T1000 (cell line): ENCODE measurements at regions not wholly inside any gene's neighbourhood (a gene's known extent, or its start where the extent isn't known, plus 50 kb on each side); places are given as distances from the start of the nearest gene placed in this dataset.

Experiments
- DNase-seq: peaks from one replicate; lab custom pipeline; 2025; ENCODE audit warnings: mixed read lengths; lab: John Stamatoyannopoulos, UW

DNA sequence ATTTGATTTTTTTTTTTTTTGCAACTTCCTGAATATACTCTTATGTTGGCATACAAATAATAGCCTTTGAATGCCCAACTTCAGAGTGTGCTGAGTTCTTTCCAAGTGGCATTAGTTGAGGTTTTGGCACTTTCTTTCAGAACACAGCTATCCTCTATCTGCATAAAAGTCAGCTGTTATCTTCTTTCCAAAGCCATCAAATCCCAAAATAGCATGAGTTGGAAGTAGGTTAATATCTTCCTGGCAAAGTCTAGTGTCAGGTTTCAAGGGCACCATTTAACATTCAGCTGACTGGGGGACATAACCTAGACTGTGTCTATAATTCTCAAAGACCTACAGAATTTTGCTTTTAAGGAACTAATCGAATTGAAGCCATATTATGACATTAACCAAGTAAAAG lies 223.9 kb downstream of the PLPP3 start:
- DNase-seq: no peak

DNA sequence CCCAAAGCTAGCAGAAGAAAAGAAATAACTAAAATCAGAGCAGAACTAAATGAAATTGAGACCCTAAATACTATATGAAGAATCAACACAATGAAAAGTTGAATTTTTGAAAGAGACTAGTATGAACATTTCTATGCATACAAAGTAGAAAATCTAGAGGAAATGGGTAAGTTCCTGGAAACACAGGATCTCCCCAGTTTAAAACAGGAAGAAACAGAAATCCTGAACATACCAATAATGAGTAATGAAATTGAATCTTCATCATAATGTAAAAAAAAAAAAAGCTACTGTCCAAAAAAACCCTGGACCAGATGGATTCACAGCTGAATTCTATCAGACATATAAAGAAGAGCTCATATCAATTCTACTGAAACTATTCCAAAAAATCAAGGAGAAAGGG lies 233.5 kb downstream of the PLPP3 start:
- no peak for DNase-seq

DNA sequence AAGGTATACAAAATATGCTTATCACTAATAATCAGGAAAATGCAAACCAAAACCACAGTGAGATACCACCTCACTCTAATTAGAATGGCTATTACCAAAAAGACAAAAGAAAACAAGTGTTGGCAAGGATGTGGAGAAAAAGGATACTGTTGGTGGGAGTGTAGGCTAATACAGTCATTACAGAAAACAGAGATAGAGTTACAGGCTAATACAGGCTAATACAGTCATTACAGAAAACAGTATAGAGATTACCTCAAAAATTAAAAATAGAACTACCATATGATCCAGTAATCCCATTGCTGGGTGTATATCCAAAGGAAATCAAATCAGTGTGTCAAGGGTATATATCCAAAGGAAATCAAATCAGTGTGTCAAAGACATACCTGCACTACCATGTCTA lies 238.4 kb downstream of the PLPP3 start:
- no peak for DNase-seq

DNA sequence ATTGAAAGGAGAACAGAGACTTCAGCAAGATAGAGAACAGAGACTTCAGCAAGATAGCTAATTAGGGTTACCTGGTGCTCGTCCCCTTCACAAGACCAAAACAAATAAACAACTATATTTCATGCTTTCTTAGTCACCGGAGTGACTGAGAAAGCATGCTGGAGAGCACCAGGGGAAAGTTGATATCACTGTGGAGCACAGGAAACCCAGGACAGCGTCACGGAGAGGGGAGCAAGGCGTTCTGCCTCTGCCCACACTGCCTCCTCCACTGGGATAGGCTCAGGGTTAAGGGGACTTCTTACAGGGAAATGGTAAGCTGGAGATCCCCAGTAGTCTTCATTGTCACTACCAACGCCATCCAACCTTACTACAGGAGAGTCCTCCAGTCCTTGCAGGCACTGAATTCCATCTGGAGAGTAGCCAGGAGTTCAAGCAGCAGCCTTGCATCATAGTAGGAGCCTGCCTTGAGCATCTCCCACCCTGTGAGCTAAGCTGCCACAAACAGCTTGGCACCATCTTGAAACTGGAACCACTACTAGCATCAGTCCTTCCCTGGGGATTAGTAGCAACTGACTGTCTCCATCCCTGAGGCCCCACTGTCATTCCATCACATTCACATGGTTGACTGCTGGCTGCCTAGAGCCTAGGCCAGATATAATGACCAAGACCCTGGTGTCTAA lies 239.4 kb downstream of the PLPP3 start:
- DNase-seq: no peak

DNA sequence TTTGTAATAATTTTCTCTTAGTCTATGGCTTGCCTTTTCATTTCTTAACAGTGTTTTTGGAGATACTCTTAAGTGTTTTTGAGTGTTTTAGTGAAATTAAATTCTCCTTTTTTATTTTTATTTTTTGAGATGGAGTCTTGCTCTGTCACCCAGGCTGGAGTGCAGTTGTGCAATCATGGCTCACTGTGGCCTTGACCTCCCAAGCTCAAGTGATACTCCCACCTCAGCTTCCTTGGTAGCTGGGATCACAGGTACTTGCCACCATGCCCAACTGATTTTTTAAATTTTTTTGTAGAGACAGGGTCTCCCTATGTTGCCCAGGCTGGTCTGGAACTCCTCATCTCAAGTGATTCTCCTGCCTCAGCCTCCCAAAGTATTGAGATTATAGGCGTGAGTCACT lies 240.3 kb downstream of the PLPP3 start:
- DNase-seq: no peak

DNA sequence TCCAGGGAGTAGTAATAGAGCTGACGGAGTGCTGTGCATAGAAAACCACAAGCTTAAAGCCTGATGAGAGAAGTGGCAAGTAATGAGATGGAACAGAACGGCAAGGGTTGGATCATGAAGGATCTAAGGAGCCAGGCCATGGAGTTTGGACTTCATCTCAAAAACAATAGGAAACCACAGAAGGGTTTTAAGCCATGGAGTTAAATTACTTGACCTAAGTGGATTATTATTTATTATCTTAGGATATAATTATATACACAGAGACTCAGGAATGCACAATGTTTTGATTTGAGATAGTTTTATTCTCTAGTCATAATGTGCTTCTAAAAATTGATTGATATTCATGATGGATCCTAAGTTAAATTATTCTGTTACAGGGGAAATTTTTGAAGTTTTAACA lies 242.4 kb downstream of the PLPP3 start:
- DNase-seq: no peak

DNA sequence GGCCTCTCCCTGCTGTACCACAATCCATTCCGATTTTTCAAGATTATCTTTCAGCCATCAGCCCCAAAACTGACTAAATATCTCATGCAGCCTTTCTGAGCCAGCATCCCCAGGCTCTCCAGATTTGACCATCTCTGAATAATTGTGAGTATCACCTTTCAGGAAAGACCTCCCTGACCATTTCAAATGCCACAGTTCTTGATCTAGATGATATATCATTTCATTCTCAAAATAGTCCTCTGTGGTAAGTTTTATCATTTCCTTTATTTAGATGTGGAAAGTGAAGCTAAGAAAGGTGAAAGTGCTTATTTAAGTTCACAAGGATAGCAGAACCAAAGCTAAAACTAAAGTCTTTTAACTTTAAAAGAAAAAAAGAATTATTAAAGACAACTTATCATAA lies 244.0 kb downstream of the PLPP3 start:
- no peak for DNase-seq

DNA sequence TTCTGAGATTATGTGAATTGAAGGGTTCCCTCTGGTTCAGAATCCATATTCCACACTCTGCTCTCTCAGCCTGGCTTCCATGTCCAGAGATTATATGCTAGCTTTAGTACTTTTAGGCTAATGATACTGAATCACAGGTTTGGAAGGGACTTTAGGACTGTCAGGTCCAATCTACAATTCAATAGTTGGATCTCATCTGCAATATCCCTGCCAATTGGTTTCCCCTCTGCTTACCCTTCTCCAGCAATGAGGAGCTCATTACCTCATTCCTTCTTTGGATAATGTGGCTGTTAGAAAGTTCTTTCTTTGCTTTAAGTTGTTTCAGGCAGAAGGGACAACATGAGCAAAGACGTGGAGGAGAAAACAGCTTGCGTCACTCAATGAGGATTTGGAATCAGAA lies 245.3 kb downstream of the PLPP3 start:
- no peak for DNase-seq

DNA sequence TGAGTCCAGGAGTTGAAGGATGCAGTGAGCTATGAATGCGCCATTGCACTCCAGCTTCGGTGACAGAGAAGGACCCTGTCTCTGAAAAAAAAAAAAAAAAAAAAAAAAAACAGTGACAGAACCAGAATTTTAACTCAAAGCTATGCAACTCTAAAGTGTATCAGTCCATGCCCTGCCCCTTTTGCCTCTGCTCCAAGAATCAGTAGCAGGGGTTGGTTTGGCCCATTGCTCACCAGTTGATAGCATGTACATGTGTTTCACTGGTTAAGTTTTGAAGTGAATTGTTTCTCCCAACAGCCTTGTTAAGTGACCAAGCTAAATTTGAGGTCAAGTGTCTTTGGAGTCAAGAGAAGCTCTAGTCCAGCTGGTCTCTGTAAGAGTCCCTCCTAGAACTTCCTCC lies 245.9 kb downstream of the PLPP3 start:
- no peak for DNase-seq

DNA sequence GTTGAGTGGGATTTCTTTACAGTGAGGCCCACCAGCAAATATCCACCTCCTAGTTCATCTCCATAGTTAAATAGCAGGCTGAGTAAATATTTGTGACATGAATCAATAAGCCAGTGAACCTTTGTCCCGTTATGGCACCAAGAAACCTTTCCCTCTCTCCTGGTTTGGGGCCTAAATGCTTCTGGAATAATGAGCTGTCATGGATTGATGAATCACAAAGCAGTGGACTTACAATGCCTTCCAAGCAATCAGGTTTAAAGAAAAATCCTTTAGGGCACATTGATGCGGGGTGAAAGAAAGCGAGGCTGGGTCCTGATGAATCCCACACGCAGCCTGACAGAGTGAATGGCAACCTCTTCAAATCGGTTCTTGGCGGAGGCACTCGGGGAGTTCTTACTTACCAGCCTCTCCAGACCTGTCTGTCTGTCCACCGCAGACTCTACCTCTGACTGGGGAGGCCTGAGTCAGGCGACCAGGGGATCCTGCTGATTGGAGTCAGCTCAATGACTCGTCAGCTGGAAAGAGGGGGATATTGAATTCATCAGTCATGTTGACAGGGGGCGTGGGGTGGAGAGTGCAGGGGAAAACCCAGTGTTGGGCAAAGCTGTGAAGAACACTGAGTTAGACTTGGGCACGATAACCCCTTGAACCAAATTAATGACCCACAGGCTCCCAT lies 247.3 kb downstream of the PLPP3 start:
- no peak for DNase-seq

DNA sequence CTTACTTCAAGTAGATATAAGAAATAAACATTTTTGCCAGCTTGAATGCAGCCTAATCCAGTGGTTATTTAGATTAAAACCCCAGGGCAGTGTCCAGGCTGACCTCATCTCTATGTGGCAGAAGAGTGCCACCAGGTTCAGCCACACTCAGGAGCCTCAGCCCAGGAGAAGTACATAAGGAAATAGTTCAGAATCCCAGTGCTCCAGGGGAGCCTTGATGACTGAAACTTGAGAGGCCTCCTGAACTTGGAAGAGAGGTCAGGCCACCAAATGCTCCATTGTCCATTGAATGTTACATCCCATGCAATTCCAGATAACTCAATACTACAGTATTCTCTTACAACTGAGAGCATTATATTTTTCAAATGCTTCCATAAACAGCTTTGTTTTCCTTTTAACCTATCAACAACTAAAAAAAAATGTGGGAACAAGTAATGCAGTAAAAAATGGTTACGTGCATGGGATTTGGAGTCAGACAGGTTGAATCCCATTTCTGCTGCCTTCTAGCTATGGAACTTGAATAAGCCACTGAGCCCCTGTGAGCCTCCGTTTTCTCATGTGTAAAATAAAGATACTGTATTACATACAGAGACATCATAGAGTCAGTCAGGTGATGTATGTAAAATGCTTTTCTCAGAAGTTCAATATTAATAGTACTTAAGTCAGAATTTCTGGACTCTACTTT lies 248.0 kb downstream of the PLPP3 start:
- no peak for DNase-seq

DNA sequence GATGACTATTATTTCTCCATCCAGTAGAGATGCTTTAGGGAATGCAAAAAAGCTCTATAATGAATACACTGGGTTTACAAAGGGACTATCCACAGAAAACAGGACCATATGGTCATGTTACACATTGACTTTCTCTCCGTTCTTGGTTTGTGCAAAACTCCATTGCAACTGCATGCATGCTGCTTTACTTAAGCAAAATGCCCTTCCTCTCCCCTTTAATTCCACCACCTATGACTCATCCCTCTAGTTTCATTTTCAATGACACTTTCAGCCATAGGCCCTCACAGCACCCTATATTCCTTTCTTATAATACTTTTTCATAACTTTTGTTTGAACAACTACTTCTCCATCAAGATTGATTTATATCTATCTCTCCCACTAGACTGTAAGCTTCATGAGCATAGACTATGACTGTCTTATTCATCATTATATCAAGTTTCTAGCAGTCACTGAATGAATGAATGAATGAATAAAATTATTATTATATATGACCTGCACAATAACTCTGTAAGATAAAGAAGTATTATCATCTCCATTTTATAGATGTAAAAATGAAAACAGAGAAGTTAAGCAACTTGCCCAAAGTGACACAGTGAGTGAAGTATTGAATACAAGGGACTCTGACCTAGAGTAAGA lies 248.9 kb downstream of the PLPP3 start:
- DNase-seq: no peak

DNA sequence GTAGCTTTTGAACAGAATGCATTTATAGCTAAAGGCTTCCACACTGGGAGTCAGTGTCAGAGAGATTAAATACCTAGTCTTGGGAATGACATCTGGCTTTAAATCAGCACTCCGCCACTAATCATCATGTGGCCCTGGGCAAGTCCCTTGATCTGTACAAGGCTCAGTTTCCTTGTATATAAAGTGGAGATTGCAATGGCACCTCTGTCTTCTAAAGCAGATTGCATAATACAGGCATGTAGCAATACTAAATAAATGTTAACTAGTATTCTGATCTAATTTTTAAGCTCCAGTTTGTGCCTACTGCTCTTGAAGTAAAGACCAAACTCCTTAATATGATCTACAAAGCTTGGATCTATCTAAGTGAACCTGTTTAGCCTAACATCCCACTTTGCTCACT lies 249.4 kb downstream of the PLPP3 start:
- DNase-seq: no peak

DNA sequence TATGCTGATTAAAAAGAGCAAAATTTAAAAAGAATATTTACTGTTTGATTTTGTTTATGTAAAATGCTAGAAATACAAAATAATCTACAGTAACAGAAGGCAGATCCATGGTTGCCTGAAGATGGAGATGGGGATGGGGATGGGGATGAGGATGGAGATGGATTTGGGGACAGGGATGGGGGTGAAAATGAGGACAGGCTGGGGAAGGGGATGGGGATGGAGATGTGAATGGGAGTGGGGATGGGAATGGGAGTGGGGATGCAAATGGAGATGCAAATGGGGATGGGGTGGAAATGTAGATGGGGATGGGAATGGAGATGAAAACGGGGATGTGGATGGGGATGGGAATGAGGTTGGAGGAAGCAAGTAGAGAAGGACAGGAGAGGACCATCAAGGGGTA lies 252.2 kb downstream of the PLPP3 start:
- DNase-seq: no peak

DNA sequence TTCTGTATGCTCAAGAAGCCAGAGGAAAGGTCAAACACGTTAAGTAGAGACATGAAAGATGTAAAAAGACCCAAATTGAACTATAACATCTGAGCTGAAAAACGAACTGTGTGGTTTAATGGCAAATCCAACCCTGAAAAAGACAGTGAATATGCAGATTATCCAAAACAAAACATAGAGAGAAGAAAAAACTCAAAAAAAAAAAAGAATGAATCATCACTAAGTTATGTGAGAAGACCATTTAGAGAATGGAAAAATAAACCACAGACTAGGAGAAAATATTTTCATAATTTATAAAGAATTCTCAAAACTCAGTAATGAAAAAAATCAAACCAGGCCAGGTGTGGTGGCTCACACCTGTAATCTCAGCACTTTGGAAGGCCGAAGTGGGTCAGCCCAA lies 253.3 kb downstream of the PLPP3 start:
- DNase-seq: no peak

DNA sequence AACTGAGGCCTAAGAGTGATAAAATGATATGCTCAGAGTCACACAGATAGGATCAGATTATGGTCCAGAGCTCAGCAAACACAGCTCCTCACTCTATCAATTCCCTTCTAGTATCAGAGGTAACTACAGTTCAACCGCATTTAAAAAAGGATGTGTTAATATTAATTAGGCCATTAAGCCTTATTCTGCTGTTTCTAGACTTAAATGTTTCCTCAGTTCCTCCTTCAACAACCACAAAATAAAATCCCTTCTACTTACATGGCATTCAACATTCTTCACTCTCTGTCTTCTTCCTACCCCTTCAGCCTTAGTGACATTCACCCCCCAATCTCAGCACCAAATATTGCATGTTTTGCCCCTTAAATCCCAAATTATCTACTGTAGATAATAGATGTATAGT lies 254.9 kb downstream of the PLPP3 start:
- no peak for DNase-seq

DNA sequence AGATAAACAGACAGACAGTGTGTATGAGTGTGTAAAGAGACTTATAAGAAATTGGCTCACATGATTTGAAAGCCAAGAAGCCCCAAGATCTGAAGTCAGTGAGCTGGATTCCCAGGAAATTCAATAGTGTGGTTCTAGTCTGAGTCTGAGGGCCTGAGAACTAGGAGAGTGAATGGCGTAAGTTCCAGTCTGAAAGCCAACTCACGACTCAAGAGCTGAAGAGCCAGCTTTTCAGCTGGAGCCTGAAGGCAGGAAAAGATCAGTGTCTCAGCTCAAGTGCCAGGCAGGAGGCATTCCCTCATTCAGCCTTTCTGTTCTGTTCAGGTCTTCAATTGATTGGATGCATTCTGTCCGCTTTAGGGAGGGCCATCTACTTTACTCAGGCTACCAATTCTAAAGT lies 257.2 kb downstream of the PLPP3 start:
- no peak for DNase-seq

DNA sequence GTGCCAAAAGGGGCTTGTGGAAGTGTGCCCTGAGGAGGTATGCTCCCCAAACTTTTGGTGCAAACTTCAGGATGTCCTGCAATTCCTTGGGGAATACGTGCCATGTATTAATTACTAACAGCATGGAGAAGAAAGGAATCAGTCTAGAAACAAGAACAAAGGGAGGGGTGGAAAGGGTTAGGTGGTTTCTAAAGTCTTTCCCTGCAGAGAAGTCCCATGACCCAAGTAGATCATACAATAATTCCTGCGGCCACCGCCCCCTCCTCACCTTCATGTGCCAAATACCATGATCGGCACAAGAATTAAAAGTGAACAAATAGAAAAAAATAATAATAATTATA lies 258.2 kb downstream of the PLPP3 start:
- DNase-seq: no peak

DNA sequence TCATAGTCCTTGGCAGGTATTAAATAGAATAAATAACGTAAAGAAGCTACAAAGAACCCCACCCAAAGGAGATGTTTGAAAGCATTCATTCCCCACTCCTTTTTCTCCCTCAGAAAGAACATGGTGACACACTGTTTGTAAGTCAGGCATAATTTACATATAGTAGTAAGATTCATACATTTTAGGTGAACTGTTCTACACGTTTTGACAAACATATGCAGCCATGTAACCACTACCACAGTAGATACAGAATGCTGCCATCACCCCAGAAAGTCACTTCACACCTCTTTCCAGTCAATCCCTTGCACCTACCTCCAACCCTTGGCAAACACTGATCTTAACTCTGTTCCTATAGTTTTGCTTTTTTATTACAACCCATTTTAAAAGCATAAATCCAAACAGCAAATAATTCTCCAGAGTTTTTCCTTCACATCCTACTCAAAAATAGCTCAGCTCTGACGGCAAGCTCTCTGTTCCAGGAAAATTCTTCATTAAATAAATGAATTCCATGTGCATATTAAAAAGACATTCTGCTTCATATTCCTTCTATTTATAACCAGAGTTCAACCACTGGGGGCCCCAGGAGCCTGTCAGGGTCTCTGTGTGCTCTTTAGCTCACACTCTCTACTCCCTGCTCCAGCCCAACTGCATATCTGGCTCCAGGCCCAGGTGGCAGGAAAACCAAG lies 258.8 kb downstream of the PLPP3 start:
- DNase-seq: no peak

DNA sequence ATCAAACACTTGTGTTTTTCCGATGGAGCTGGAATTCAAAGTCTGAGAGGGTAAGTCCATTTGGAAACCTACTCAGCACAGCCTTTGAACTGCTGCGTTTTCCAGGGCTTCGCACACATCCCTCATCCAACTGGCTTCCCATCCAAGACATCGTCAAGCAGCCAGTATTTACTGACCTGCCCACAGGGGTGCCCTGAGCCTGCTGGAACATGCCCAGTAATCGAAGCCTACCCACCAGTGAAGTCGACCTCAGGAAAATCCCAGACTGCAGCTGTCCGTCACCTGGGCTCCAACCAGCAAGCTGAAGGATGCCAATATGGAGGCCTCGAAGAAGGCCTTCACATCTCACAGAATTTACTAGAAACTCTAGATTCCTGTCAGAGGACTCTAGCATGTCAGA lies 261.6 kb downstream of the PLPP3 start:
- DNase-seq: no peak

DNA sequence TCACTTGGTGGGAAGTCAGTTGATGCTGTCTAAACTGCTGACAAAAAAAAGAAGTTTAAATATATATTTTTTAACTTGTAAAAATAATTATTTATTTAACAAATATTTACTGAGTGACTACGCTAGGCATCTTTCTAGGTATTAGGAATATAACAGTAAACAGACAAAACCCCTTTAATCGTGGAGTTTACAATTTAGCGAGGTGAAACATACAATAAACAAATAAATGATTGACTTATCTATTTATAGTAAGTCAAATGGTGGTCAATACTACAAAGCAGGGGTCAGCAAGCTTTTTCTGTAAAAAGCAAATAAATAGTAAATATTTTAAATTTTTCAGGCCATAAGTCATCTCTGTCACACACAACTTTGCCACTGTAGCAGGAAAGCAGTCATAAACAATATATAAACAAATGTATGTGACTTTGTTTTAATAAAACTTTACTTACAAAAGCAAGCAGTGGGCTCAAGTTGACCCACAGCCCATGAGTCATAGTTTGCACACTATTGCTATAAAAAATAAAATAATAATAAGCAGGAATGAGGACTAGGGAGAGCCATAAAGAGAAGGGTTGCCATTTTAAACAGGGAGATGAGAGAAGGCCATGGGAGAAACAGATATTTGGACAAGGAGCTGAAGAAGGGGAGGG lies 263.9 kb downstream of the PLPP3 start:
- no peak for DNase-seq

DNA sequence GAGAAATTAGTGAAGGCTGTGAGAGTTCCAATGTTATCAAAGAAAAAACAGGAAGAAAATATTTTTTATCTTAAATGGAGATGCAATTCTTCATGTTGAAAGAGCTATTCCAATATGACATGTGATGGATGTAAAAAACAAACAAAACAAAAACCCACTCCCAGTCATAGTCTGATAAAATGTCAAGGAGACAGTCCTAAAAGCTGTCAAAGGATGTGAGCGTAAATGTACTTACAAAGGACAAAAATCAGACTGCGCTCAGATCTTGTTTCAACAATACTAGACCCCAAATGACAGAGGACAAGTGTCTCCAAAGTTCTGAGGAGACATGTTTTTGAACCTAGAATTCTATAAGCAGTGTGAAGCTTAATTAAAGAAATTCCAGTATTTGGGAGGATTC lies 265.8 kb downstream of the PLPP3 start:
- DNase-seq: no peak
